ENCODE measurements at regions not wholly inside any gene's neighbourhood (a gene's known extent, or its start where the extent isn't known, plus 50 kb on each side); places are given as distances from the start of the nearest gene placed in this dataset.

GRCh38 chr5:124663101-124663506 lies 83.3 kb downstream of the ZNF608 start:
- Histone ChIP-seq H2AFZ (ENCODE audit: low read depth, low read length) (no peak overlapping the region), H3K36me3 (ENCODE audit: control insufficient read depth in 2 of 2, extremely low read depth in 1 of 2, insufficient read depth in 2 of 2, low read length in 2 of 2) (no peaks in the 10 kb centered on the region), H3K4me3 (replicated peaks in 1 of 3; ENCODE audit: insufficient read depth in 1 of 3, low read depth in 1 of 3, low read length in 3 of 3) (no peak overlapping the region), H3K27me3 (ENCODE audit: control insufficient read depth in 2 of 2, insufficient read depth in 2 of 2, low read length in 2 of 2) (no peaks in the 10 kb centered on the region), H3K9me3 (replicated peaks; ENCODE audit: control insufficient read depth, insufficient read depth, low read length) (no peaks in the 10 kb centered on the region), H3K4me1 (ENCODE audit: control insufficient read depth, extremely low read depth, insufficient read depth, low read length) (peaks cover 38% of the 10 kb centered on the region), H3K9ac (replicated peaks; ENCODE audit: extremely low read depth, insufficient read depth, low read length) (no peak overlapping the region), H3K79me2 (ENCODE audit: control insufficient read depth, insufficient read depth, low read length) (peaks cover 2% of the 10 kb centered on the region), H4K20me1 (replicated peaks; ENCODE audit: control insufficient read depth, extremely low read depth, insufficient read depth, low read length) (no peaks in the 10 kb centered on the region), H3K9me1 (replicated peaks; ENCODE audit: control insufficient read depth, extremely low read depth, insufficient read depth, low read length) (no peaks in the 10 kb centered on the region), H3K27ac (ENCODE audit: insufficient read depth, low read depth, low read length) (no peak overlapping the region), H3K4me2 (ENCODE audit: insufficient read depth, low read length) (no peak overlapping the region)
- POLR2A ChIA-PET: no interaction called here
- TF ChIP-seq, protein P1, sequence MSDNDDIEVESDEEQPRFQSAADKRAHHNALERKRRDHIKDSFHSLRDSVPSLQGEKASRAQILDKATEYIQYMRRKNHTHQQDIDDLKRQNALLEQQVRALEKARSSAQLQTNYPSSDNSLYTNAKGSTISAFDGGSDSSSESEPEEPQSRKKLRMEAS (IDR thresholded peaks at IDR 0.05; ENCODE audit: insufficient read depth, insufficient read length): no peak
- TF ChIP-seq POLR2A (IDR thresholded peaks at IDR 0.05; ENCODE audit: low read depth, low read length): no peak
- no peak for TF ChIP-seq JUN (IDR thresholded peaks at IDR 0.05; ENCODE audit: borderline replicate concordance, insufficient read depth, insufficient read length, low read depth)
- TF ChIP-seq EZH2 (IDR thresholded peaks at IDR 0.05; ENCODE audit: borderline replicate concordance, low read depth, low read length, severe bottlenecking): no peak
- no peak for TF ChIP-seq GATA2 (IDR thresholded peaks at IDR 0.05; ENCODE audit: insufficient read depth, insufficient read length, low read depth, low read length)
- TF ChIP-seq POLR2AphosphoS5 (IDR thresholded peaks at IDR 0.05; ENCODE audit: insufficient read depth, low read depth, low read length): no peak
- TF ChIP-seq, protein P2, sequence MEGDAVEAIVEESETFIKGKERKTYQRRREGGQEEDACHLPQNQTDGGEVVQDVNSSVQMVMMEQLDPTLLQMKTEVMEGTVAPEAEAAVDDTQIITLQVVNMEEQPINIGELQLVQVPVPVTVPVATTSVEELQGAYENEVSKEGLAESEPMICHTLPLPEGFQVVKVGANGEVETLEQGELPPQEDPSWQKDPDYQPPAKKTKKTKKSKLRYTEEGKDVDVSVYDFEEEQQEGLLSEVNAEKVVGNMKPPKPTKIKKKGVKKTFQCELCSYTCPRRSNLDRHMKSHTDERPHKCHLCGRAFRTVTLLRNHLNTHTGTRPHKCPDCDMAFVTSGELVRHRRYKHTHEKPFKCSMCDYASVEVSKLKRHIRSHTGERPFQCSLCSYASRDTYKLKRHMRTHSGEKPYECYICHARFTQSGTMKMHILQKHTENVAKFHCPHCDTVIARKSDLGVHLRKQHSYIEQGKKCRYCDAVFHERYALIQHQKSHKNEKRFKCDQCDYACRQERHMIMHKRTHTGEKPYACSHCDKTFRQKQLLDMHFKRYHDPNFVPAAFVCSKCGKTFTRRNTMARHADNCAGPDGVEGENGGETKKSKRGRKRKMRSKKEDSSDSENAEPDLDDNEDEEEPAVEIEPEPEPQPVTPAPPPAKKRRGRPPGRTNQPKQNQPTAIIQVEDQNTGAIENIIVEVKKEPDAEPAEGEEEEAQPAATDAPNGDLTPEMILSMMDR (IDR thresholded peaks at IDR 0.05; ENCODE audit: extremely low read depth in 1 of 2, insufficient read depth in 1 of 2, low read depth in 1 of 2, low read length in 2 of 2): no peak
- TF ChIP-seq MYC (IDR thresholded peaks at IDR 0.05; ENCODE audit: low read depth, low read length): no peak
- TF ChIP-seq FOS (IDR thresholded peaks at IDR 0.05; ENCODE audit: borderline replicate concordance, insufficient read depth, low read length): no peak
- no TSS peak for BruUV-seq (replicated peaks)
- dilution Hi-C loops (cut with MboI; ENCODE audit: extremely low pct_ligation_motif_present, low sequenced_read_pairs) (no loop called here), intact Hi-C loops (cut with micrococcal nuclease) (no loop called here)
- CTCF ChIA-PET: no interaction called here
- no peak for DNase-seq (ENCODE audit: low read depth, low spot score)
- FAIRE-seq: no peak

Data from endothelial cell of umbilical vein (primary cell).